Stimulated activated CD4-positive, alpha-beta T cell treated with anti-CD3 and anti-CD28 coated beads, Interleukin-4, amount 100 ng/mL, for 24 hours (primary cell): ENCODE measurements at regions not wholly inside any gene's neighbourhood (a gene's known extent, or its start where the extent isn't known, plus 50 kb on each side); places are given as distances from the start of the nearest gene placed in this dataset.
"Not testable (repeated sequence)": the region's sequence is repeated elsewhere in the genome, so short reads cannot be mapped to it uniquely, and the experiment has no call there.

ENCODE experiments used
- DNase-seq: peaks from one replicate; pipeline ENCODE4 v3.0.0-alpha.2; 2020

DNA sequence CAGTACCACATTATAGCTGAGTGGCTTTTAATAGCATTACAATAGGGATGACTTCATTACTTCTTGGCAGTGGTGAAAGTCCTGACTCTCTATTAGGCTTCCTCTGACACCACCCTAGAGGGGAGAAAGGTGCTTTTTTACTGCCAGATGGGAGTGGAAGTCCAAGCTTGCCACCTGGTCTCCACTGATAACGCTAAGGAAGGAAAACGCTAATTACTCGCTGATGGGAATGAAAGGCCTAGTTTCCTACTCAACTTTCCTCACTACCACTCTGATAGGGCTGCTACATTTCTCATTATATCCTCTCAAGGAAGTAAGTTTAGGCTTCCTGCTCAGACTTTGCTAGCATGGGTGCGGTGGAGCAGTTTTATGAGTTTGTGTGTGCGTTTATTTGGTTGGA, 62.3 kb upstream of the PAGE3 start:
- no peak for DNase-seq

DNA sequence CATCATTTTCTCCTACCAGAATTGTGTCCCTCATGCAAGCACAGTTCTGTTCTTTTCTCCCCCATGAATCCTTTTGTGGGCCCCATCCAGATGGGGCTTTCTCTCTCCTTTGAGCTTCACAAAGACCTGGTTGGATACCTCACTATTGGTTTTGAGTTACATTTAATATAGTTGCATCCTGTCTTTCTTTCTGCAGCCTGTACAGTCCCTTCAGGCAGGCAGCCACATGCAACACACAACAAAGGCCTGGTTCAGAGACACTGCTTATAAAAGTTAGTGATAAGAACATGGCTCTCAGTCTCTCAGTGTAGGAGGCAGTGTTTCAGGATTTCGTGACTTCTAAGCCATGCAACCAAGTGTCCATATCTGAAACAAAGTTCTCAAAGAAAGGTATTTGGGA, 70.6 kb upstream of the PAGE3 start:
- DNase-seq: no peak

DNA sequence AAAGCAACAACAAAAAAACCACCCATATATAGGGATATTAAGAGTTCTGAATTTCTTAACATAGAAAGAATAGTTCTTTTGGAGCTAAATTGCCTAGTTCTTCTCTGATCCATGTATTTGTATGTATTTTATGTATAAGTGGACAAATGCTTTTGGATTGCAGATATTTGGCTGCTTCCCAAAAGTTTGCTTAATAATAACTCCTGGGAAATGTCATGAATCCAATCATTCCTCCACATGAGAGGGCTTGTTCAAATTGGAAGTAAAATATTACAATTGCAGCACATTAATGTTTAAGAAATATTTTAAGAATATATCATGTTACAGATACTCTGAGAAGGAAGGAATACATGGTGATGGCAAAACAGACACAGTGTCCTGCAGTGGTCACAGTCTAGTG, 71.5 kb upstream of the PAGE3 start:
- no peak for DNase-seq

DNA sequence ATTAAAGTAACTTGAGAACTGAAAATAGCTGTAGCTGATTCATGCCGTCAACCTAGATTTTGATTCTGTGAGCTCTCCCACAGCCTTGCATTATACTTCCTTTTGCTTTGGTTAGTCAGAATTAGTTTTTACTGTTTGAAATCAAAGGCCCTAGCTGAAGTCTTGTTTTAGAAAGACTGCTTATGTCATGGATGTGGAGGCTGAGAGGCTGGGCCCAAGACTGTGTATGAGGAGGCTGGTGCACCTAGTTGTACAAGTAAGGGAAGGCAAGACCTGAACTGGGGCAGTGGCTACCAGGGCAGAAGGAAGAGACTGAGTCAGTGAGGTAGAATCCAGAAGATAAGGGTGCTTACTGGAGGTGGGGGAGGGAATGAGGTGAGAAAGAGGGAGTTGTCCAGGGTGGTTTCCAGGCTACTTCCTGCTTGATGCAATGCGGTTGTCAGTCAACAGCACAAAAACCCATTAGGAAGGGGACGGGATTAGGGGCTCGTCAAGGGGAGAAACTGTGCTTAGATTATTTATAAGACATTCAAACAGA, 76.2 kb upstream of the PAGE3 start:
- DNase-seq: no peak

DNA sequence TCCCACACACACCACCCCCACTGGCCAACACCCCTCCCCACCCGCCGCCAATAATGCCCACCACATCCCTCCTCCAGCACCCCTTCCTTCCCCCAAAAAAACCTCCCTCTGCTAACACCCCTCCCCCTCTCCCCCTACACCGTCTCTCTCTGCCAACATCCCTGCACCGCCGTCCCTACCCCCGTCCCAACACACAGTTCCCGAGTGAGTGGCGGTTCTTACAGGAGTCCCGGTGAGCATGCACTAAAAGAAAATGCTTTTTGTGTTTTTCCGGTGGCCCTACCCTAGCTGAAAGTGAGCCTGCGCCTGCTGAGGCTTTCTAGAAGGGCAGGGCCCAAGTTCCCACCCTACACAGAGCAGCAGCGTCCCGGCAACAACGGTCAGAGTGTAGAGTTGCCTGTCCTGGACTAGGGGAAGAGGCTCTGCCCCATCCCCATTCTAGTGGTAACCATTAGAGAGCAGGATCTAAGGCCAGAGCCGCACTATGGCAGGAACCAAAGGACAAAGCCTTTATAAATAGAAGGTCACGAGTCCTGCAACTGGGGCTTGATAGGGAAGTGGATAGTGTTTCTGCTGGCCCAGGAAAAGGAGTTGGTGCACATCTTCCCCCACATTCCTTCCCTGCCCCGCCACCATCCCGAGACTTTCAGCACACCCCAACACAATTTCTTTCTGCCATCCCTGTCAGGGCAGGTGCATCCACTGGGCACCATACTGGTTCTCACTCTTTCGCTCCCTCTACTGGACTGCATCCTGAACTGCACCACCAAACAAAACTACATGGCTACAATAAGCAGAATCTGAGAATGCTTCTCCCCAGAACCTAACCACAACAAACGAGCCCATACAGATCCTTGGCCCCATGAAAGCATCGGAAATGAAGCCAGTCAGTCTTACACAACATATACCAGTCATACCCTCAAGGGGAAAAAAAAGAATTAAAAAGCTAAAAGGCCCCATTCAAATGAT, 78.1 kb upstream of the PAGE3 start:
- DNase-seq: peak; percentile 32

DNA sequence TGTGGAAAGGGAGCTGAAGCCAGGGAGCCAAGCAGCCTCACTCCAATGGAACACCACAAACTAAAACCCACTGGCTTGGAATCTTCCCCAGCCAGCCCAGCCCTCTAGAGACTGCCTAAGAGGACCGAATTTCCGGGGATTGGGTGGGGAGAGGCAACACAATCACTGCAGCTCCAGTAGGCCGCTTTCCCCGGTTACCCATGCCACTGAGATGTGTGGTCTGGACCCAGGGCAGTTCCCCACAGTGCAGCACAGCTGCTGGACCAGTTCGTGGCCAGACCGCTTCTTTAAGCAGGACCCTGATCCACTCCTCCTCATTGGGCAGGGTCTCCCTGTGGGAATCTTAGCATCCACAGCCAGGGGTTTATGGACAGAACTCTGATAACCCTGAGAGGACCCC, 91.9 kb upstream of the PAGE3 start:
- DNase-seq: no peak

DNA sequence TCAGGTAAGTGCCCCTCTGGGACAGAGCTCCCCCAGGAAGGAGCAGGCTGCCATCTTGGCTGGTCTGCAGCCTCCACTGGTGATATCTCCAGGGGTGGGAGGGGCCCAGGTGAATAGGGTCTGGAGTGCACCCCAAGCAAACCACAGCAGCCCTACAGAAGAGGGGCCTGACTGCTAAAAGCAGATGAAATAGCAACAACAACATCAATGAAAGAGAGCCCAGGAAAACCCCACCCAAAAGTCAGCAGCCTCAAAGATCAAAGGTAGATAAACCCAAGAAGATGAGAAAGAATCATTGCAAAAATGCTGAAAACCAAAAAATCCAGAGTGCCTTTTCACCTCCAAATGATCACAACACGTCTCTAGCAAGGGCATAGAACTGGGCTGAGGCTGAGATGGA, 92.5 kb upstream of the PAGE3 start:
- no peak for DNase-seq

DNA sequence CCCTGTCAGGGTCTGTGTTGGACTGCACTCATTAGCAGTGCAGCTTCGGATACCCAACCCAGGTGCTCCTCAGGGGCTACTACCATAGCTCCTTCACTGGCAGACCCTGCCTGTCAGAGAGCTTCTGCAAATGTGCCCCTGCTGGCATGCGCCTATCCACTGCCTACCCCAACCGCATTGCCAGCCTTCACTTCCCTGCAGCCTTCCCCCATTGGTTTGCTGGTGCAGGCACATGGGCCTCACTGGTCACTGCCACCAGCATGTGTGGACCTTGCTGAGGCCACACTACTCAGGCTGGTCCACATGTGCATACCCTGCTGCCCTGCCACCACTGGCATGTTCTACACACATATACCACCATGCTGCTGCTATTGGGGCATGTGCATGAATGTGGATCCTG, 72.5 kb upstream of the MAGEH1 start:
- no peak for DNase-seq

DNA sequence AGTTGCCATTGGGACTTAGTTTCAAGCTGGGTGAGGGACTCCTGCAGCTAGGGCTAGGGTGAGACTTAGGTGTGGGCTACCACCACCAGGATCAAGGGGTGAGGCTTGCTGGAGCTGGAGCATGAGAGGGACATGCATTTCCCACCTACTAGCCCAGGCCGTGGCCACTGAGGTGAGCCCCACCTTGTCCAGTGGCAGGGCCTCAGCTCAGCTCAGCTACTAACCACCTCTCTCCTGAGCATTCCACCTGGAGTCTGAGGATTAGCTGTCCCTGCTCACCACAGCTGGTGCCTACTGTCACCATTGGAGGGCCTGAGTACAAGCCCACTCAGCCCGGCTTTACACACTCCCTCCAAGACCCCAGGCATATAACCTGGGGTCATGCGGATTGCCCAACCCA, 62.6 kb upstream of the MAGEH1 start:
- no peak for DNase-seq

DNA sequence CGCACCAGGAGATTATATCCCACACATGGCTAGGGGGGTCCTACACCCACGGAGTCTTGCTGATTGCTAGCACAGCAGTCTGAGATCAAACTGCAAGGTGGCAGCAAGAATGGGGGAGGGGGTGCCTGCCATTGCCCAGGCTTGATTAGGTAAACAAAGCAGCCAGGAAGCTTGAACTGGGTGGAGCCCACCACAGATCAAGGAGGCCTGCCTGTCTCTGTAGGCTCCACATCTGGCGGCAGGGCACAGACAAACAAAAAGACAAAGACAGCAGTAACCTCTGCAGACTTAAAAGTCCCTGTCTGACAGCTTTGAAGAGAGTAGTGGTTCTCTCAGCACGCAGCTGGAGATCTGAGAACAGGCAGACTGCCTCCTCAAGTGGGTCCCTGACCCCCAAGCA, 55.1 kb upstream of the MAGEH1 start:
- DNase-seq: not testable (repeated sequence)
